Stimulated activated naive B cell treated with anti-CD40 and anti-IgM and Interleukin-4, amounts not matched to agents 10 μg/mL and 1 μg/mL and 100 μg/mL, for 72 hours (primary cell): ENCODE measurements at regions not wholly inside any gene's neighbourhood (a gene's known extent, or its start where the extent isn't known, plus 50 kb on each side); places are given as distances from the start of the nearest gene placed in this dataset.

Experiments
- ATAC-seq, 2 donors: fragments of 150-1000 bp; cut with Tn5 transposase; replicated peaks; 2 replicates each; pipeline ENCODE4 v1.10.0; 2021; ENCODE audit warnings: moderate library complexity in 1 of 2
- DNase-seq: peaks from one replicate; pipeline ENCODE4 v3.0.0; 2021
- H3K27ac Mint-ChIP-seq: one replicate; pipeline ENCODE4 v1.8.0; 2022; ENCODE audit warnings: mild to moderate bottlenecking, mixed read lengths
- H3K27me3 Mint-ChIP-seq, 2 donors: one replicate each; pipeline ENCODE4 v1.8.0; 2022; ENCODE audit warnings: mixed read lengths in 2 of 2
- H3K36me3 Mint-ChIP-seq, 2 donors: one replicate each; pipeline ENCODE4 v1.8.0; 2022; ENCODE audit warnings: mixed read lengths in 2 of 2, mild to moderate bottlenecking in 1 of 2
- H3K4me1 Mint-ChIP-seq, 2 donors: one replicate each; pipeline ENCODE4 v1.8.0; 2022; ENCODE audit warnings: mixed read lengths in 2 of 2, mild to moderate bottlenecking in 1 of 2
- H3K4me3 Mint-ChIP-seq, 2 donors: one replicate each; pipeline ENCODE4 v1.8.0; 2022; ENCODE audit warnings: mild to moderate bottlenecking in 2 of 2, mixed read lengths in 2 of 2, moderate library complexity in 1 of 2
- H3K9me3 Mint-ChIP-seq, 2 donors: one replicate each; pipeline ENCODE4 v1.8.0; 2022; ENCODE audit warnings: mixed read lengths in 2 of 2, mild to moderate bottlenecking in 1 of 2

GRCh38 chr2:122009561-122009960 lies 254.1 kb downstream of the TSN start:
- no peak for DNase-seq
- Mint-ChIP-seq H3K4me3 (no peak overlapping the region), H3K4me1 (no peaks in the 10 kb centered on the region), H3K27ac (no peak overlapping the region), H3K9me3 (peaks cover 0 to 4% of the 10 kb centered on the region in 2 donors), H3K27me3 (no peaks in the 10 kb centered on the region), H3K36me3 (no peaks in the 10 kb centered on the region)
- no peak for ATAC-seq

- H3K9me3 Mint-ChIP-seq: peaks cover 0 to 4% of the 10 kb centered on the region in 2 donors
- no peaks in the 10 kb centered on the region for H3K36me3 Mint-ChIP-seq
- ATAC-seq: no peak
- no peaks in the 10 kb centered on the region for H3K4me1 Mint-ChIP-seq
- H3K27me3 Mint-ChIP-seq: no peaks in the 10 kb centered on the region
- no peak overlapping the region for H3K27ac Mint-ChIP-seq
- no peak for DNase-seq
- H3K4me3 Mint-ChIP-seq: no peak overlapping the region
These were observed 256.2 kb downstream of the TSN start for GRCh38 chr2:122011493-122012270.

- no peaks in the 10 kb centered on the region for H3K4me1 Mint-ChIP-seq
- H3K9me3 Mint-ChIP-seq: no peaks in the 10 kb centered on the region
- no peak overlapping the region for H3K27ac Mint-ChIP-seq
- peaks cover 0 to 13% of the 10 kb centered on the region in 2 donors for H3K27me3 Mint-ChIP-seq
- H3K36me3 Mint-ChIP-seq: no peaks in the 10 kb centered on the region
- H3K4me3 Mint-ChIP-seq: no peak overlapping the region
- no peak for ATAC-seq
- no peak for DNase-seq
These were observed 263.3 kb downstream of the TSN start for GRCh38 chr2:122018736-122019135.

- Mint-ChIP-seq H3K4me3 (no peak overlapping the region), H3K27me3 (peaks cover 0 to 13% of the 10 kb centered on the region in 2 donors)
These were observed 264.3 kb downstream of the TSN start for GRCh38 chr2:122019724-122020123.

GRCh38 chr2:122020377-122020776 lies 264.9 kb downstream of the TSN start:
- DNase-seq (no peak), ATAC-seq (no peak)
- no peak overlapping the region for H3K27ac Mint-ChIP-seq
- H3K27me3 Mint-ChIP-seq: peaks cover 0 to 13% of the 10 kb centered on the region in 2 donors
- H3K36me3 Mint-ChIP-seq: no peaks in the 10 kb centered on the region
- H3K4me1 Mint-ChIP-seq: no peaks in the 10 kb centered on the region
- H3K4me3 Mint-ChIP-seq: no peak overlapping the region
- H3K9me3 Mint-ChIP-seq: no peaks in the 10 kb centered on the region

More at GRCh38 chr2:122019724-122020123, 264.3 kb downstream of the TSN start:
- Mint-ChIP-seq H3K27ac (no peak overlapping the region), H3K9me3 (no peaks in the 10 kb centered on the region), H3K36me3 (no peaks in the 10 kb centered on the region), H3K4me1 (no peaks in the 10 kb centered on the region)
- DNase-seq (no peak), ATAC-seq (no peak)

GRCh38 chr2:122021941-122022340 lies 266.5 kb downstream of the TSN start:
- Mint-ChIP-seq H3K27ac (no peak overlapping the region), H3K4me3 (no peak overlapping the region), H3K27me3 (peaks cover 0 to 13% of the 10 kb centered on the region in 2 donors), H3K36me3 (no peaks in the 10 kb centered on the region), H3K9me3 (no peaks in the 10 kb centered on the region), H3K4me1 (no peaks in the 10 kb centered on the region)
- DNase-seq (no peak), ATAC-seq (no peak)

- ATAC-seq (no peak), DNase-seq (no peak)
- Mint-ChIP-seq H3K4me1 (no peaks in the 10 kb centered on the region), H3K36me3 (no peaks in the 10 kb centered on the region), H3K4me3 (no peak overlapping the region), H3K27me3 (peaks cover 0 to 13% of the 10 kb centered on the region in 2 donors), H3K27ac (no peak overlapping the region), H3K9me3 (no peaks in the 10 kb centered on the region)
These were observed 267.1 kb downstream of the TSN start for GRCh38 chr2:122022531-122022930.

GRCh38 chr2:122023059-122023864 lies 267.8 kb downstream of the TSN start:
- Mint-ChIP-seq H3K4me1 (no peaks in the 10 kb centered on the region), H3K9me3 (no peaks in the 10 kb centered on the region)
- no peak for ATAC-seq

GRCh38 chr2:122027510-122028217 lies 272.2 kb downstream of the TSN start:
- H3K4me3 Mint-ChIP-seq: no peak overlapping the region
- H3K9me3 Mint-ChIP-seq: no peaks in the 10 kb centered on the region
- no peak for ATAC-seq

More at GRCh38 chr2:122023059-122023864, 267.8 kb downstream of the TSN start:
- Mint-ChIP-seq H3K27ac (no peak overlapping the region), H3K36me3 (no peaks in the 10 kb centered on the region), H3K4me3 (no peak overlapping the region), H3K27me3 (peaks cover 0 to 13% of the 10 kb centered on the region in 2 donors)
- no peak for DNase-seq

GRCh38 chr2:122028371-122029100 lies 273.1 kb downstream of the TSN start:
- H3K27me3 Mint-ChIP-seq: no peaks in the 10 kb centered on the region
- no peak overlapping the region for H3K4me3 Mint-ChIP-seq
- no peaks in the 10 kb centered on the region for H3K36me3 Mint-ChIP-seq
- H3K27ac Mint-ChIP-seq: no peak overlapping the region
- ATAC-seq (no peak), DNase-seq (no peak)
- H3K4me1 Mint-ChIP-seq: no peaks in the 10 kb centered on the region
- H3K9me3 Mint-ChIP-seq: no peaks in the 10 kb centered on the region

More at GRCh38 chr2:122027510-122028217, 272.2 kb downstream of the TSN start:
- no peak for DNase-seq
- H3K27ac Mint-ChIP-seq: no peak overlapping the region
- no peaks in the 10 kb centered on the region for H3K36me3 Mint-ChIP-seq
- peaks cover 0 to under 1% of the 10 kb centered on the region in 2 donors for H3K27me3 Mint-ChIP-seq
- H3K4me1 Mint-ChIP-seq: no peaks in the 10 kb centered on the region

- no peaks in the 10 kb centered on the region for H3K27me3 Mint-ChIP-seq
- ATAC-seq: no peak
- no peaks in the 10 kb centered on the region for H3K4me1 Mint-ChIP-seq
- H3K9me3 Mint-ChIP-seq: no peaks in the 10 kb centered on the region
- H3K27ac Mint-ChIP-seq: no peak overlapping the region
- H3K36me3 Mint-ChIP-seq: no peaks in the 10 kb centered on the region
- DNase-seq: no peak
- no peak overlapping the region for H3K4me3 Mint-ChIP-seq
These were observed 274.0 kb downstream of the TSN start for GRCh38 chr2:122029456-122029855.

GRCh38 chr2:122029945-122030344 lies 274.5 kb downstream of the TSN start:
- no peak overlapping the region for H3K4me3 Mint-ChIP-seq
- H3K9me3 Mint-ChIP-seq: no peaks in the 10 kb centered on the region
- DNase-seq (no peak), ATAC-seq (no peak)
- no peaks in the 10 kb centered on the region for H3K27me3 Mint-ChIP-seq
- no peaks in the 10 kb centered on the region for H3K36me3 Mint-ChIP-seq
- no peak overlapping the region for H3K27ac Mint-ChIP-seq
- H3K4me1 Mint-ChIP-seq: no peaks in the 10 kb centered on the region

- H3K4me3 Mint-ChIP-seq: no peak overlapping the region
- H3K4me1 Mint-ChIP-seq: no peaks in the 10 kb centered on the region
- H3K36me3 Mint-ChIP-seq: no peaks in the 10 kb centered on the region
- no peak overlapping the region for H3K27ac Mint-ChIP-seq
- peak in 1 of 2 donors; percentile 19 for ATAC-seq
- DNase-seq: no peak
- H3K9me3 Mint-ChIP-seq: no peaks in the 10 kb centered on the region
- no peaks in the 10 kb centered on the region for H3K27me3 Mint-ChIP-seq
These were observed 276.3 kb downstream of the TSN start for GRCh38 chr2:122031544-122032263.
